ENCODE measurements at regions not wholly inside any gene's neighbourhood (a gene's known extent, or its start where the extent isn't known, plus 50 kb on each side); places are given as distances from the start of the nearest gene placed in this dataset.

GRCh38 chr2:106618614-106619013 is 131.4 kb downstream of the CD8B2 start:
- DNase-seq (ENCODE audit: low spot score), result no peak
- no peak for TF ChIP-seq HNF4A (conservative IDR thresholded peaks at IDR 0.05)
- no peak for TF ChIP-seq ZBTB33 (IDR thresholded peaks at IDR 0.05)
- TF ChIP-seq ATF3 (IDR thresholded peaks at IDR 0.05), result no peak
- TF ChIP-seq TAF1 (conservative IDR thresholded peaks at IDR 0.05), result no peak
- TF ChIP-seq MAX (IDR thresholded peaks at IDR 0.05), result no peak
- TF ChIP-seq CTCF (IDR thresholded peaks at IDR 0.05; ENCODE audit: low read depth, low read length, missing input control), result no peak
- TF ChIP-seq FOXA1 (IDR thresholded peaks at IDR 0.05), result no peak
- no peak for TF ChIP-seq JUND (IDR thresholded peaks at IDR 0.05)
- no peak for TF ChIP-seq HNF4G (IDR thresholded peaks at IDR 0.05)
- no peak for TF ChIP-seq SP1 (IDR thresholded peaks at IDR 0.05)
- no peak for TF ChIP-seq NR2F2 (IDR thresholded peaks at IDR 0.05)
- TF ChIP-seq GABPA (IDR thresholded peaks at IDR 0.05 in 1 of 2, conservative IDR thresholded peaks at IDR 0.05 in 1 of 2), result no peak
- Histone ChIP-seq H3K27me3 (ENCODE audit: control insufficient read depth in 4 of 4, insufficient read depth in 4 of 4, low read length in 3 of 4) (no peaks in the 10 kb centered on the region), H3K9ac (ENCODE audit: low read depth in 1 of 2, low read length in 2 of 2) (no peak overlapping the region), H3K9me3 (ENCODE audit: control insufficient read depth in 4 of 4, low read length in 3 of 4) (no peaks in the 10 kb centered on the region), H3K4me3 (ENCODE audit: low read depth in 1 of 3, low read length in 3 of 3) (no peak overlapping the region), H3K4me1 (ENCODE audit: control insufficient read depth in 4 of 4, insufficient read depth in 4 of 4, low read length in 3 of 4) (peaks cover 3 to 16% (median 14%) of the 10 kb centered on the region in 4 donors), H3K36me3 (ENCODE audit: control insufficient read depth in 4 of 4, insufficient read depth in 3 of 4, low read depth in 1 of 4, low read length in 3 of 4) (no peaks in the 10 kb centered on the region), H3K27ac (ENCODE audit: low read depth in 1 of 2, low read length in 2 of 2) (no peak overlapping the region)
- WGBS, result 89% methylated on average over 3 of the region's 3 CpGs

- H3K27ac ChIP-seq (ENCODE audit: low read depth in 1 of 2, low read length in 2 of 2), result no peak overlapping the region
- 77% methylated on average over 2 of the region's 2 CpGs for WGBS
- DNase-seq (ENCODE audit: low spot score), result no peak
- peaks cover 0 to 7% (median 4%) of the 10 kb centered on the region in 4 donors for H3K9me3 ChIP-seq (ENCODE audit: control insufficient read depth in 4 of 4, low read length in 3 of 4)
- H3K27me3 ChIP-seq (ENCODE audit: control insufficient read depth in 4 of 4, insufficient read depth in 4 of 4, low read length in 3 of 4), result peaks cover 0 to 4% (median 0%) of the 10 kb centered on the region in 4 donors
- no peaks in the 10 kb centered on the region for H3K4me1 ChIP-seq (ENCODE audit: control insufficient read depth in 4 of 4, insufficient read depth in 4 of 4, low read length in 3 of 4)
- no peak overlapping the region for H3K4me3 ChIP-seq (ENCODE audit: low read depth in 1 of 3, low read length in 3 of 3)
- no peak for TF ChIP-seq CTCF (IDR thresholded peaks at IDR 0.05; ENCODE audit: low read depth, low read length, missing input control)
- no peak for TF ChIP-seq RAD21 (IDR thresholded peaks at IDR 0.05)
- TF ChIP-seq ZBTB33 (IDR thresholded peaks at IDR 0.05), result no peak
- TF ChIP-seq ATF3 (IDR thresholded peaks at IDR 0.05), result no peak
- no peak for TF ChIP-seq SP1 (IDR thresholded peaks at IDR 0.05)
- no peak for TF ChIP-seq GABPA (IDR thresholded peaks at IDR 0.05 in 1 of 2, conservative IDR thresholded peaks at IDR 0.05 in 1 of 2)
- TF ChIP-seq REST (IDR thresholded peaks at IDR 0.05), result no peak
- no peak for TF ChIP-seq RXRA (IDR thresholded peaks at IDR 0.05)
- no peak for TF ChIP-seq YY1 (IDR thresholded peaks at IDR 0.05)
- TF ChIP-seq MAX (IDR thresholded peaks at IDR 0.05), result no peak
- TF ChIP-seq HNF4G (IDR thresholded peaks at IDR 0.05), result no peak
- no peak for TF ChIP-seq FOXA1 (IDR thresholded peaks at IDR 0.05)
- TF ChIP-seq HNF4A (conservative IDR thresholded peaks at IDR 0.05), result no peak
- no peak for TF ChIP-seq FOXA2 (IDR thresholded peaks at IDR 0.05)
- TF ChIP-seq EGR1 (IDR thresholded peaks at IDR 0.05; ENCODE audit: low read depth in 2 of 2), result no peak
- no peak for TF ChIP-seq NR2F2 (IDR thresholded peaks at IDR 0.05)
- TF ChIP-seq JUND (IDR thresholded peaks at IDR 0.05), result no peak
- no peak for TF ChIP-seq TAF1 (conservative IDR thresholded peaks at IDR 0.05)
- H3K36me3 ChIP-seq (ENCODE audit: control insufficient read depth in 4 of 4, insufficient read depth in 3 of 4, low read depth in 1 of 4, low read length in 3 of 4), result no peaks in the 10 kb centered on the region
- no peak overlapping the region for H3K9ac ChIP-seq (ENCODE audit: low read depth in 1 of 2, low read length in 2 of 2)
These were observed 136.3 kb downstream of the CD8B2 start for GRCh38 chr2:106623456-106623855.

Measured in liver (tissue), 8 donors.